Hepatocyte (in vitro differentiated cells): ENCODE measurements at regions not wholly inside any gene's neighbourhood (a gene's known extent, or its start where the extent isn't known, plus 50 kb on each side); places are given as distances from the start of the nearest gene placed in this dataset.

Source experiments
- DNase-seq: peaks from one replicate; pipeline ENCODE4 v3.0.0-alpha.2; 2016; ENCODE audit warnings: low spot score
- H2AFZ ChIP-seq: fragments of 200-600 bp; sonication (generic); 2 replicates; pipeline ENCODE4 v1.6.0; 2016; ENCODE audit warnings: antibody characterized with exemption, mild to moderate bottlenecking
- H3K27ac ChIP-seq: fragments of 200-600 bp; sonication (generic); 2 replicates; pipeline ENCODE4 v1.5.1; 2016; ENCODE audit warnings: mild to moderate bottlenecking
- H3K27me3 ChIP-seq: fragments of 200-600 bp; sonication (generic); 2 replicates; pipeline ENCODE4 v1.6.1; 2016
- H3K36me3 ChIP-seq: fragments of 200-600 bp; sonication (generic); replicated peaks from 2 replicates; pipeline ENCODE4 v1.5.1; 2016; ENCODE audit warnings: low read depth; ENCODE audit not compliant: insufficient read depth
- H3K4me1 ChIP-seq: fragments of 200-600 bp; sonication (generic); 2 replicates; pipeline ENCODE4 v1.5.1; 2016; ENCODE audit warnings: mild to moderate bottlenecking, moderate library complexity; ENCODE audit not compliant: insufficient read depth
- H3K4me2 ChIP-seq: fragments of 200-600 bp; sonication (generic); 2 replicates; pipeline ENCODE4 v1.6.0; 2016
- H3K4me3 ChIP-seq: fragments of 200-600 bp; sonication (generic); 2 replicates; pipeline ENCODE4 v1.5.1; 2016; ENCODE audit warnings: mild to moderate bottlenecking
- H3K79me2 ChIP-seq: fragments of 200-600 bp; sonication (generic); 2 replicates; pipeline ENCODE4 v1.6.0; 2017; ENCODE audit warnings: mild to moderate bottlenecking
- H3K9me2 ChIP-seq: fragments of 200-600 bp; sonication (generic); replicated peaks from 2 replicates; pipeline ENCODE4 v1.6.0; 2017; ENCODE audit warnings: mild to moderate bottlenecking; ENCODE audit not compliant: insufficient read depth
- H3K9me3 ChIP-seq: fragments of 200-600 bp; sonication (generic); 2 replicates; pipeline ENCODE4 v1.5.1; 2016; ENCODE audit warnings: low read depth, mild to moderate bottlenecking
- H4K20me1 ChIP-seq: fragments of 200-600 bp; sonication (generic); 2 replicates; pipeline ENCODE4 v1.6.0; 2016; ENCODE audit warnings: mild to moderate bottlenecking; ENCODE audit not compliant: insufficient read depth, poor library complexity, severe bottlenecking
- EZH2 ChIP-seq: fragments of 200-600 bp; sonication (generic); IDR thresholded peaks from 2 replicates; pipeline ENCODE4 v1.6.1; 2016; ENCODE audit warnings: antibody characterized with exemption, mild to moderate bottlenecking, borderline replicate concordance
- EZH2phosphoT487 ChIP-seq: fragments of 200-600 bp; sonication (generic); IDR thresholded peaks from one replicate; pipeline ENCODE4 v1.6.1; 2018; ENCODE audit warnings: antibody characterized with exemption, mild to moderate bottlenecking, low read depth, moderate library complexity; ENCODE audit not compliant: unreplicated experiment, severe bottlenecking
- WGBS: methylation state at CpG from one replicate; pipeline ENCODE4 v1.1.6; 2016; ENCODE audit warnings: low lambda C conversion rate; ENCODE audit errors: missing lambda C conversion rate; 5-methylcytosine and 5-hydroxymethylcytosine counted together
- TF ChIP-seq, protein P1 (sequence below): fragments of 200-600 bp; sonication (generic); IDR thresholded peaks from 2 replicates; pipeline ENCODE4 v1.5.1; 2016; ENCODE audit warnings: antibody characterized with exemption, mild to moderate bottlenecking; ENCODE audit not compliant: poor library complexity

GRCh38 chr1:56132520-56132919 is 446.8 kb downstream of the PLPP3 start:
- no peaks in the 10 kb centered on the region for H3K9me3 ChIP-seq
- no peaks in the 10 kb centered on the region for H3K36me3 ChIP-seq
- DNase-seq = no peak
- no peaks in the 10 kb centered on the region for H3K9me2 ChIP-seq
- no peak overlapping the region for H3K4me2 ChIP-seq
- H3K4me3 ChIP-seq = no peak overlapping the region
- TF ChIP-seq EZH2 (no peak), EZH2phosphoT487 (no peak)
- TF ChIP-seq, protein P1, sequence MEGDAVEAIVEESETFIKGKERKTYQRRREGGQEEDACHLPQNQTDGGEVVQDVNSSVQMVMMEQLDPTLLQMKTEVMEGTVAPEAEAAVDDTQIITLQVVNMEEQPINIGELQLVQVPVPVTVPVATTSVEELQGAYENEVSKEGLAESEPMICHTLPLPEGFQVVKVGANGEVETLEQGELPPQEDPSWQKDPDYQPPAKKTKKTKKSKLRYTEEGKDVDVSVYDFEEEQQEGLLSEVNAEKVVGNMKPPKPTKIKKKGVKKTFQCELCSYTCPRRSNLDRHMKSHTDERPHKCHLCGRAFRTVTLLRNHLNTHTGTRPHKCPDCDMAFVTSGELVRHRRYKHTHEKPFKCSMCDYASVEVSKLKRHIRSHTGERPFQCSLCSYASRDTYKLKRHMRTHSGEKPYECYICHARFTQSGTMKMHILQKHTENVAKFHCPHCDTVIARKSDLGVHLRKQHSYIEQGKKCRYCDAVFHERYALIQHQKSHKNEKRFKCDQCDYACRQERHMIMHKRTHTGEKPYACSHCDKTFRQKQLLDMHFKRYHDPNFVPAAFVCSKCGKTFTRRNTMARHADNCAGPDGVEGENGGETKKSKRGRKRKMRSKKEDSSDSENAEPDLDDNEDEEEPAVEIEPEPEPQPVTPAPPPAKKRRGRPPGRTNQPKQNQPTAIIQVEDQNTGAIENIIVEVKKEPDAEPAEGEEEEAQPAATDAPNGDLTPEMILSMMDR = no peak
- no peaks in the 10 kb centered on the region for H3K79me2 ChIP-seq
- H3K4me1 ChIP-seq = no peaks in the 10 kb centered on the region
- H2AFZ ChIP-seq = no peak overlapping the region
- H4K20me1 ChIP-seq = no peaks in the 10 kb centered on the region
- 65% methylated on average over 4 of the region's 4 CpGs for WGBS
- no peak overlapping the region for H3K27ac ChIP-seq
- no peaks in the 10 kb centered on the region for H3K27me3 ChIP-seq

DNA sequence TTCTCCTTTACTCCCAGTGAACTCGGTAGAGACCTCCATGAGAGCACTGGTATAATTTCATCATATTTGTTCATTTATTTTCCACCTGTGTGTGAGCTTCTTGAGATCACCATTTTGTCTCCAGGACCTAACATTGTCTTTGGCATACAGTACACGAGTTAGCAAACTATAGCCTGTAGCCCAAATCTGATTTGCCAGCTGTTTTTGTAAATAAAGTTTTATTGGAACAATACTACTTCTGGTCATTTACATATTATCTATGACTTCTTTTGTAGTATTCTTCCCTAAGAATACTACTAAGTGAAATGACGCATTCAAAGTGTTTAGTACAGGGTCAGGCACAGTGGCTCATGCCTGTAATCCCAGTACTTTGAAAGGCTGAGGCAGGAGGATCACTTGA is 449.5 kb downstream of the PLPP3 start:
- H3K27ac ChIP-seq = no peak overlapping the region
- no peak overlapping the region for H3K4me2 ChIP-seq
- TF ChIP-seq EZH2phosphoT487 = no peak
- TF ChIP-seq, protein P1 = no peak
- TF ChIP-seq EZH2 = no peak
- peaks cover 4% of the 10 kb centered on the region for H3K9me3 ChIP-seq
- H3K27me3 ChIP-seq = no peaks in the 10 kb centered on the region
- H3K9me2 ChIP-seq = no peaks in the 10 kb centered on the region
- no peaks in the 10 kb centered on the region for H3K4me1 ChIP-seq
- H3K79me2 ChIP-seq = no peaks in the 10 kb centered on the region
- no peak overlapping the region for H3K4me3 ChIP-seq
- DNase-seq = no peak
- WGBS = 94% methylated on average over 3 of the region's 3 CpGs
- H4K20me1 ChIP-seq = no peaks in the 10 kb centered on the region
- H3K36me3 ChIP-seq = no peaks in the 10 kb centered on the region
- no peak overlapping the region for H2AFZ ChIP-seq

- TF ChIP-seq EZH2 = no peak
- no peak for TF ChIP-seq EZH2phosphoT487
- TF ChIP-seq, protein P1 = no peak
- Histone ChIP-seq H3K4me3 (no peak overlapping the region), H3K9me2 (no peaks in the 10 kb centered on the region), H4K20me1 (no peaks in the 10 kb centered on the region), H3K4me1 (no peaks in the 10 kb centered on the region), H3K4me2 (no peak overlapping the region), H3K27me3 (no peaks in the 10 kb centered on the region), H2AFZ (no peak overlapping the region), H3K9me3 (peaks cover 4% of the 10 kb centered on the region), H3K36me3 (no peaks in the 10 kb centered on the region), H3K27ac (no peak overlapping the region), H3K79me2 (no peaks in the 10 kb centered on the region)
- no peak for DNase-seq
- WGBS = 94% methylated on average over 3 of the region's 3 CpGs
These were observed 454.0 kb downstream of the PLPP3 start for GRCh38 chr1:56125316-56125715.

DNA sequence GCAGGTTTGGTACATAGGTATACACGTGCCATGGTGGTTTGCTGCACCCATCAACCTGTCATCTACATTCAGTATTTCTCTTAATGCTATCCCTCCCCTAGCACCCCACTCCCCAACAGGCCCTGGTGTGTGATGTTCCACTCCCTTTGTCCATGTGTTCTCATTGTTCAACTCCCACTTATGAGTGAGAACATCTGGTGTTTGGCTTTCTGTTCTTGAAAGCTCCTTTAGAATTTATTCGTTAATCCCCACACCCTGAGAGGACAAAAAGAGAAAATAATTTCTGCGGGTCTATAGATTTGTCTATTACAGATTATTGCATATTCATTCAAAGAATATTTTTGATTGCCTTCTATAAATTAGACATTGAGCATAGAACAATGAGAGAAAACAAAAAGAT is 455.5 kb downstream of the PLPP3 start:
- Histone ChIP-seq H3K4me3 (no peak overlapping the region), H3K4me1 (no peaks in the 10 kb centered on the region), H3K4me2 (no peak overlapping the region), H2AFZ (no peak overlapping the region), H3K36me3 (no peaks in the 10 kb centered on the region), H3K79me2 (no peaks in the 10 kb centered on the region), H3K9me2 (no peaks in the 10 kb centered on the region), H3K27me3 (no peaks in the 10 kb centered on the region), H3K27ac (no peak overlapping the region), H3K9me3 (peaks cover 4% of the 10 kb centered on the region), H4K20me1 (no peaks in the 10 kb centered on the region)
- 97% methylated on average over 3 of the region's 3 CpGs for WGBS
- TF ChIP-seq, protein P1 = no peak
- TF ChIP-seq EZH2phosphoT487 (no peak), EZH2 (no peak)
- DNase-seq = no peak
